GM13976 (cell line): ENCODE measurements at regions not wholly inside any gene's neighbourhood (a gene's known extent, or its start where the extent isn't known, plus 50 kb on each side); places are given as distances from the start of the nearest gene placed in this dataset.
A peak's percentile ranks its signal among the peaks of the same experiment; 100 is the strongest.

ENCODE experiments used
- DNase-seq: peaks from one replicate; pipeline ENCODE4 v3.0.0; 2012; ENCODE audit warnings: low spot score
- in situ Hi-C: fragments of 300-500 bp; cut with MboI; formaldehyde crosslinking; loops from one replicate; pipeline ENCODE4 v1.12.0; 2022; ENCODE audit warnings: low sequenced_read_pairs, mixed read lengths, inconsistent platforms; ENCODE audit not compliant: unreplicated experiment
- TF ChIP-seq, protein P1 (sequence below): IDR thresholded peaks from 2 replicates; pipeline ENCODE4 v1.5.1; 2012; ENCODE audit warnings: borderline replicate concordance, mild to moderate bottlenecking; ENCODE audit not compliant: insufficient read depth; ENCODE audit errors: extremely low read depth, missing control alignments, control extremely low read depth

DNA sequence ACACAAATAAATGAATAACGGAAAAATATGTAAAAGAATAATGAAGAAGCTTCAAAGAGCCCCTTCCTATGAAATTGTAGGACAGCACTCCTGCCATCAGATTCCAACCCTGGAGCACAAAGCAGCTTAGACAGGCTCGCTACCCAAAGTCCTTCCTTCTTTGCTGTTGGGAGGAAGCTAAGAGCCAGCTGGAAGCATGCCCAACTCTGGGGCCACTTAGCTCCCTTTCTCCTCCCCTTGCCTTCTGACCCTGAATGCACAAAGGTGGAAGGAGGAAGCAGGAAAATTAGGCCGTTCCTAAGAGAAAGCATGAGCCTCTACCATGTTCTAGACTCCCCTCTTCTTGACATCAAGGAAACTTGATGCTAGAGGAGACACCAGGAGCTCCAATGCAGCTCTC is 700.8 kb downstream of the RNF144A start:
- in situ Hi-C loops = no loop called here
- TF ChIP-seq, protein P1, sequence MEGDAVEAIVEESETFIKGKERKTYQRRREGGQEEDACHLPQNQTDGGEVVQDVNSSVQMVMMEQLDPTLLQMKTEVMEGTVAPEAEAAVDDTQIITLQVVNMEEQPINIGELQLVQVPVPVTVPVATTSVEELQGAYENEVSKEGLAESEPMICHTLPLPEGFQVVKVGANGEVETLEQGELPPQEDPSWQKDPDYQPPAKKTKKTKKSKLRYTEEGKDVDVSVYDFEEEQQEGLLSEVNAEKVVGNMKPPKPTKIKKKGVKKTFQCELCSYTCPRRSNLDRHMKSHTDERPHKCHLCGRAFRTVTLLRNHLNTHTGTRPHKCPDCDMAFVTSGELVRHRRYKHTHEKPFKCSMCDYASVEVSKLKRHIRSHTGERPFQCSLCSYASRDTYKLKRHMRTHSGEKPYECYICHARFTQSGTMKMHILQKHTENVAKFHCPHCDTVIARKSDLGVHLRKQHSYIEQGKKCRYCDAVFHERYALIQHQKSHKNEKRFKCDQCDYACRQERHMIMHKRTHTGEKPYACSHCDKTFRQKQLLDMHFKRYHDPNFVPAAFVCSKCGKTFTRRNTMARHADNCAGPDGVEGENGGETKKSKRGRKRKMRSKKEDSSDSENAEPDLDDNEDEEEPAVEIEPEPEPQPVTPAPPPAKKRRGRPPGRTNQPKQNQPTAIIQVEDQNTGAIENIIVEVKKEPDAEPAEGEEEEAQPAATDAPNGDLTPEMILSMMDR = no peak
- DNase-seq = no peak

DNA sequence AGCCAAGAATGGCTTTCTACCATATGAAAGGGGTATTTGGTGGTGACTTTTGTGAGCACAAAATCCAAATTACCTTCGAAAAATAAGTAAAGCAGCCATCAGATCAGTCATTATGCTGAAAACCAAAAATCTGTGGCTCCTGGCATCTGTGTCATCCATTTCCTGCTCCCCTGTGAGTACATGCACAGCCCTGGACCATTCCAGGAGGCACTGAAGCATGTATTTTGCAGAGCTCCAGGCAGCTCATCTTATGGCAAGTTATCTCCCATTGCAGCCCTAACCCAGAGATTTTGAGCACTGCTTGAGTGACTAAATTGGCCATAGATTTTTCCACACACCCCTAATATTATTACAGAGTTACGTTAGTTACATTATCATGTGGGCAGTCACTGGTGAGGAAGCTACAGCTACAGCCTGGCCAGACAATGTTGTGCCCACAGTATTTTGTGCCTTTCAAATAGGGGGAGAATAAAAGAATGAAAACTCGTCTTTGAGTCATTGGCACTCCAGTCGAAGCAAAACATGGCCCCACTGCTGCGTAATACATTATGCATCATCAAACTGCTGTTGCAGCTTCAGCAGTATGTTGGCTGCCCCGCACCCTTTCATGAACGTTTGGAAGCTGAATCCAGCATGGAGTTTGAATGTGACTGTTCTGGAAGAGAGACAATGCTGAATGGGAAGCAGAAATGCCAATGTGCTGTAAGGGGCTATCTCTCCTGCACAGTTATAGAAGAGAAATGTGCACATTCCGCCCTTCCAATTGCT is 702.2 kb downstream of the RNF144A start:
- in situ Hi-C loops = no loop called here
- no peak for DNase-seq
- TF ChIP-seq, protein P1 = no peak

DNA sequence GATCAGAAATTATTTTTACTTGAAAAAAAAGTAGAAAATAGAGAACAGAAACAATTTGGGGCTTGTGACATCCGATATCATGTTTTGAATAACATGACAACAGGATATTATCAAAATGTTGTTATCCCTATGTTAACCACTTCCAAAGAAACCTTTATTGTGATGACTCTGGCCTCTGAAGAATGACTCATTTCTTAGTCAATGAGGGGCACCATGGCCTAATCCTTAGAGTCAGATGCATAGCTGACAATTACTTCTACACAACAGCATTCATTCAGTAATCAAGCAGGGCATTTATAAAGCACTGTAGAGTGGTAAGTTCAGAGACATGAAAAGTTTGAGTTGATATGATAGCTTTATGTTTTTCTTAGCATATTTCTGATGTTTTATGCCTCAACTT is 703.0 kb downstream of the RNF144A start:
- TF ChIP-seq, protein P1 = no peak
- DNase-seq = no peak
- in situ Hi-C loops = no loop called here

DNA sequence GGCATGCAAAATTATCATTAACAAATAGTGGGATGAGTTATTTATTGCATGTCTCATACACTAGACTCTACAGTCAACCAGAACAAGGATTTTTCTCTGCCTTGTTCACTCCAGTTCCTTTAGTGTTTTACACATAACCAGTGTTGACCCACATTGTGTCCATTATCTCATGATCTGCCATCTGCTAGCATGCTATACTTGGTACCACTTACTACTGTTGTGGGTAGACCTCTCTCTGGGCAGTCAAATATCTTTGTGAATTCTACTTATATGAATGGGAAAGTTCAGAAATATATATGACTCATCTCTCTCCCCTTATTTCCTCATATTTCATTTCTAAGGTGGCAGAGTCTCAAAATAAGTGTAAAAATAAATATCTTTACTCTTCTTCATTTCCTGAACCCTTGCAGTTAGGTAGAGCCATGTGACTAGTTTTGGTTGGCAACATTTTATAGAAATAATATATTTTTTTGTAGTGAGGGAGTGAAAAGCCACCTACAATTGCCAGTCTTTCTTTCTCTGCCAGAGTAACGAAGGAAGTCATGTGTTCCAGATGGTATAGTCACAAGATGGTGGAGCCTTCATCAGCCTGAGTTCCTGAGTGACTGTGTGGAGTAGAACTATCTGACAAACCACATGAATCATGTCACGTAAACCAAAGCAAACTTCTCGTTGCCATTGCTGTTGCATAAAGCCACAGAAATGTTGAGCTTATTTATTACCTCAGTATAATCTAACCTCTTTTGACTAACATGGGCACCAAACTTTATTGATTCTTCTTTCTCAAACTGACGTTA is 704.0 kb downstream of the RNF144A start:
- in situ Hi-C loops = no loop called here
- DNase-seq = no peak
- TF ChIP-seq, protein P1 = no peak

DNA sequence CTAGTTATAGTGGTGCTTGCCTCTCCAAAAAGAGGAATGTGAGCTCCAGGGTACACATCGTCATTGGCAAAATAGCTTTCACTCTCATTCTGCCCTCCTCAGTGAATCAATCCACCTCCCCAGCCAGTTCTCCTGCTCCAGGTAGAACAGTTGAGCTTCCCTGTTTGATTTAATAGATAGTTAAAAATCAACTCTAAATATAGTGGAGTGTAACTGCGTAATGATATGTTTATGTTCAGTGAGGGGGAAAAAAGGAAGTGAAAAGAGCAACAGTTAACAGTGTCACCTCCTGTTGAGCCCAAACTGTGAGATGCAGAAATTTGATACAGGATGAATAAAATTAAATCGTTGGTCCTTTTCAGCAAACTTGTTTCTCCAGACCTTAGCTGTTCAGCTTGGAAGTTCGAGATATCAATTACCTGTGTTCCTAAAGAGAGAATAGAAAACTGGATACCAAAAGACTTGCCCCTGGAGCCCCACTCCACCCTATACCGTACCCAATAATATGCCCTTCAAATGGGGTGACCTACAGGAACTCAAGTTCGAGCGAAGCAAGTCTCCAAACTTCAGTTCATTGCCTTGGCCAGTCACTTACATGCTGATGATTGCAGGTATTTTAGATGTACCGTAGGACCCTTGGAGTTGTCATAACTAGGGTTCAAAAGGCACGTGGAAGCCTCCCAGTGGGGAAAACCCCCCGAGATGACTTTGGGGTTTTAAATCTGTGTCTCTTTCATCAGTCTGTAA is 708.4 kb downstream of the RNF144A start:
- DNase-seq = peak; percentile 12
- in situ Hi-C loops = no loop called here
- TF ChIP-seq, protein P1 = no peak

DNA sequence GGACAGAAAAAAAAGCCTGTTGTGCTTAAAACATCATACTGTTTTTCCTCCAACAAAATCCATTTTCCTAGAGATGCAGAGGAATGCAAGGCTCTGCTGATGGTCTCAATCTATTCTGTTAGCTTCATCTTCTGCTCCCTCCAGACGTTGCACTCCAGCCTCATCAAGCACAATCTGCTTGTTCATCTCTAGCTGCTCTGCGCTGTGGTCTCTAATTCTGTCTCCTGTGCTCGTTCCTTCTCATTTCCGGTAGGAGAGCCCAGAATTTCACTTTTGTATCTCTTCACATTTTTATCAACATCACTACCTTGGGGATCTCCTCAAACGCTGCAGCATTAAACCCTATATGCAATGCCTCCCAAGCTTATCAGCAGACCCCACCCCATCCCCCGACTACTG is 708.9 kb downstream of the RNF144A start:
- in situ Hi-C loops = no loop called here
- TF ChIP-seq, protein P1 = no peak
- DNase-seq = no peak
